ENCODE measurements at regions not wholly inside any gene's neighbourhood (a gene's known extent, or its start where the extent isn't known, plus 50 kb on each side); places are given as distances from the start of the nearest gene placed in this dataset.

DNA sequence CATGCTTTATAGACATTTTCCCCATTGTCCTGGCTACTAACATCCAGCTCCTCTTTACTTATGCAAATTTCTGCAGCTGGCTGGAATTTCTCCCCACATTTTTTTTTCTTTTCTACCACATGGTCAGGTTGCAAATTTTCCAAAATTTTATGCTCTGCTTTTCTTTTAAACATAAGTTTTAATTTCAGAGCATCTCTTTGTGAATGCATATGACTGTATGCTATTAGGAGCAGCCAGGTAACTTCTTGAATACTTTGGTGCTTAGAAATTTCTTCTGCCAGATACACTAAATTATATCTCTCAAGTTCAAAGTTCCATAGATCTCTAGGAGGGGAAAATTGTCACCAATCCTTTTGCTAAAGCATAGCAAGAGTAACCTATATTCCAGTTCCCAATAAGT is 365.9 kb downstream of the LRFN5 start:
- POLR2A ChIA-PET: no interaction called here
- Histone ChIP-seq H3K9ac (no peak overlapping the region), H2AFZ (ENCODE audit: low read depth) (no peak overlapping the region), H3K27ac (ENCODE audit: low read depth in 2 of 2, low read length in 1 of 2) (no peak overlapping the region), H4K20me1 (ENCODE audit: insufficient read depth) (no peaks in the 10 kb centered on the region), H3K27me3 (ENCODE audit: insufficient read depth) (no peaks in the 10 kb centered on the region), H3K4me2 (no peak overlapping the region), H3K4me3 (ENCODE audit: low read depth in 2 of 2, low read length in 1 of 2) (no peak overlapping the region), H3K9me2 (no peaks in the 10 kb centered on the region), H3K4me1 (ENCODE audit: control insufficient read depth in 1 of 2, insufficient read depth in 2 of 2, low read depth in 1 of 2, low read length in 1 of 2) (no peaks in the 10 kb centered on the region), H3K36me3 (replicated peaks in 1 of 2; ENCODE audit: control insufficient read depth in 1 of 2, insufficient read depth in 2 of 2, low read length in 1 of 2) (no peaks in the 10 kb centered on the region), H3F3A (replicated peaks; ENCODE audit: insufficient read depth) (no peaks in the 10 kb centered on the region), H3K79me2 (ENCODE audit: insufficient read depth) (no peaks in the 10 kb centered on the region), H3K9me3 (no peaks in the 10 kb centered on the region)
- TF ChIP-seq JUND (IDR thresholded peaks at IDR 0.05): no peak
- TF ChIP-seq RAD21 (IDR thresholded peaks at IDR 0.05; ENCODE audit: low read length): no peak
- TF ChIP-seq SMC3 (IDR thresholded peaks at IDR 0.05; ENCODE audit: low read depth, low read length): no peak
- TF ChIP-seq RFX5 (IDR thresholded peaks at IDR 0.05; ENCODE audit: low read length): no peak
- no peak for TF ChIP-seq EZH2phosphoT487 (IDR thresholded peaks at IDR 0.05; ENCODE audit: borderline replicate concordance, low read depth)
- DNase-seq: no peak
- CTCF ChIA-PET: no interaction called here

DNA sequence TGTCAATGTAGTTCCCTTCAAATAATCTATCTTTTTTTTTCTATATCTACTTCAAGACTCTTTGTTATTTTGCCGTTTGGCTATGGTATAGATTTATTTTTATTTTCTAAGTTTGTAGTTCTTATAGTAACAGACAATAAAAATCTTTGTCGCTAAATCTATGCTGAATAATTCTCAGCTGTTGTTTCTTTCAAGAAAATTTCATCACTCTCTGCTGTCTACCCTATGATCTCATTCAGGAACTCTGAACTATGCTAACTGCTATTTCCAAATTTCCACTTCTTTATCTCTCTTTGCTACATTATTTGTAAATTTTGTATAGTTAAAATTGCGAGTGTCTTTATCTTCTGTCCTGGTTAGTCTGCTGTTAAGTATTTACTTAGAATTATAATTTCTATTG is 353.6 kb downstream of the LRFN5 start:
- Histone ChIP-seq H3K27ac (ENCODE audit: low read depth in 2 of 2, low read length in 1 of 2) (no peak overlapping the region), H3K79me2 (ENCODE audit: insufficient read depth) (no peaks in the 10 kb centered on the region), H3K36me3 (replicated peaks in 1 of 2; ENCODE audit: control insufficient read depth in 1 of 2, insufficient read depth in 2 of 2, low read length in 1 of 2) (no peaks in the 10 kb centered on the region), H3F3A (replicated peaks; ENCODE audit: insufficient read depth) (no peaks in the 10 kb centered on the region), H3K4me3 (ENCODE audit: low read depth in 2 of 2, low read length in 1 of 2) (no peak overlapping the region), H3K9me3 (no peaks in the 10 kb centered on the region), H3K4me1 (ENCODE audit: control insufficient read depth in 1 of 2, insufficient read depth in 2 of 2, low read depth in 1 of 2, low read length in 1 of 2) (no peaks in the 10 kb centered on the region), H4K20me1 (ENCODE audit: insufficient read depth) (no peaks in the 10 kb centered on the region), H3K9ac (no peak overlapping the region), H3K4me2 (no peak overlapping the region), H2AFZ (ENCODE audit: low read depth) (no peak overlapping the region), H3K27me3 (ENCODE audit: insufficient read depth) (no peaks in the 10 kb centered on the region), H3K9me2 (no peaks in the 10 kb centered on the region)
- TF ChIP-seq TCF12 (IDR thresholded peaks at IDR 0.05) (no peak), MEF2A (IDR thresholded peaks at IDR 0.05; ENCODE audit: borderline replicate concordance, low read depth) (no peak), FOXM1 (IDR thresholded peaks at IDR 0.05; ENCODE audit: low read depth) (no peak), GABPA (IDR thresholded peaks at IDR 0.05; ENCODE audit: low read depth) (no peak), FOXJ3 (CRISPR knock-in tag; IDR thresholded peaks at IDR 0.05) (no peak), ELF1 (IDR thresholded peaks at IDR 0.05) (no peak), RAD21 (IDR thresholded peaks at IDR 0.05; ENCODE audit: low read length) (no peak), RFX5 (IDR thresholded peaks at IDR 0.05; ENCODE audit: low read length) (no peak)
- TF ChIP-seq, protein P1, sequence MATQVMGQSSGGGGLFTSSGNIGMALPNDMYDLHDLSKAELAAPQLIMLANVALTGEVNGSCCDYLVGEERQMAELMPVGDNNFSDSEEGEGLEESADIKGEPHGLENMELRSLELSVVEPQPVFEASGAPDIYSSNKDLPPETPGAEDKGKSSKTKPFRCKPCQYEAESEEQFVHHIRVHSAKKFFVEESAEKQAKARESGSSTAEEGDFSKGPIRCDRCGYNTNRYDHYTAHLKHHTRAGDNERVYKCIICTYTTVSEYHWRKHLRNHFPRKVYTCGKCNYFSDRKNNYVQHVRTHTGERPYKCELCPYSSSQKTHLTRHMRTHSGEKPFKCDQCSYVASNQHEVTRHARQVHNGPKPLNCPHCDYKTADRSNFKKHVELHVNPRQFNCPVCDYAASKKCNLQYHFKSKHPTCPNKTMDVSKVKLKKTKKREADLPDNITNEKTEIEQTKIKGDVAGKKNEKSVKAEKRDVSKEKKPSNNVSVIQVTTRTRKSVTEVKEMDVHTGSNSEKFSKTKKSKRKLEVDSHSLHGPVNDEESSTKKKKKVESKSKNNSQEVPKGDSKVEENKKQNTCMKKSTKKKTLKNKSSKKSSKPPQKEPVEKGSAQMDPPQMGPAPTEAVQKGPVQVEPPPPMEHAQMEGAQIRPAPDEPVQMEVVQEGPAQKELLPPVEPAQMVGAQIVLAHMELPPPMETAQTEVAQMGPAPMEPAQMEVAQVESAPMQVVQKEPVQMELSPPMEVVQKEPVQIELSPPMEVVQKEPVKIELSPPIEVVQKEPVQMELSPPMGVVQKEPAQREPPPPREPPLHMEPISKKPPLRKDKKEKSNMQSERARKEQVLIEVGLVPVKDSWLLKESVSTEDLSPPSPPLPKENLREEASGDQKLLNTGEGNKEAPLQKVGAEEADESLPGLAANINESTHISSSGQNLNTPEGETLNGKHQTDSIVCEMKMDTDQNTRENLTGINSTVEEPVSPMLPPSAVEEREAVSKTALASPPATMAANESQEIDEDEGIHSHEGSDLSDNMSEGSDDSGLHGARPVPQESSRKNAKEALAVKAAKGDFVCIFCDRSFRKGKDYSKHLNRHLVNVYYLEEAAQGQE (IDR thresholded peaks at IDR 0.05; ENCODE audit: low read depth, low read length): no peak
- TF ChIP-seq, protein P2, sequence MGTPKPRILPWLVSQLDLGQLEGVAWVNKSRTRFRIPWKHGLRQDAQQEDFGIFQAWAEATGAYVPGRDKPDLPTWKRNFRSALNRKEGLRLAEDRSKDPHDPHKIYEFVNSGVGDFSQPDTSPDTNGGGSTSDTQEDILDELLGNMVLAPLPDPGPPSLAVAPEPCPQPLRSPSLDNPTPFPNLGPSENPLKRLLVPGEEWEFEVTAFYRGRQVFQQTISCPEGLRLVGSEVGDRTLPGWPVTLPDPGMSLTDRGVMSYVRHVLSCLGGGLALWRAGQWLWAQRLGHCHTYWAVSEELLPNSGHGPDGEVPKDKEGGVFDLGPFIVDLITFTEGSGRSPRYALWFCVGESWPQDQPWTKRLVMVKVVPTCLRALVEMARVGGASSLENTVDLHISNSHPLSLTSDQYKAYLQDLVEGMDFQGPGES (IDR thresholded peaks at IDR 0.05; ENCODE audit: low read depth, low read length): no peak
- TF ChIP-seq, protein P3, sequence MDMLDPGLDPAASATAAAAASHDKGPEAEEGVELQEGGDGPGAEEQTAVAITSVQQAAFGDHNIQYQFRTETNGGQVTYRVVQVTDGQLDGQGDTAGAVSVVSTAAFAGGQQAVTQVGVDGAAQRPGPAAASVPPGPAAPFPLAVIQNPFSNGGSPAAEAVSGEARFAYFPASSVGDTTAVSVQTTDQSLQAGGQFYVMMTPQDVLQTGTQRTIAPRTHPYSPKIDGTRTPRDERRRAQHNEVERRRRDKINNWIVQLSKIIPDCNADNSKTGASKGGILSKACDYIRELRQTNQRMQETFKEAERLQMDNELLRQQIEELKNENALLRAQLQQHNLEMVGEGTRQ (IDR thresholded peaks at IDR 0.05; ENCODE audit: borderline replicate concordance, low read depth, low read length): no peak
- ChIA-PET POLR2A (no interaction called here), CTCF (no interaction called here)
- 10% methylated on average over 3 of the region's 3 CpGs for WGBS (ENCODE audit: low lambda C conversion rate)
- no peak for DNase-seq

Data from SK-N-SH (cell line).